ENCODE measurements at regions not wholly inside any gene's neighbourhood (a gene's known extent, or its start where the extent isn't known, plus 50 kb on each side); places are given as distances from the start of the nearest gene placed in this dataset.
"Not testable (repeated sequence)": the region's sequence is repeated elsewhere in the genome, so short reads cannot be mapped to it uniquely, and the experiment has no call there.

GRCh38 chr10:80952436-80952835, 414.7 kb downstream of the SH2D4B start:
- intact Hi-C loops (cut with DNase I; ENCODE audit: low total_unique reads): no loop called here
- Histone ChIP-seq H3K4me3 (no peak overlapping the region), H3K4me1 (no peaks in the 10 kb centered on the region), H3K9me3 (no peaks in the 10 kb centered on the region), H3K27ac (no peak overlapping the region), H3K27me3 (no peaks in the 10 kb centered on the region), H3K36me3 (no peaks in the 10 kb centered on the region)
- TF ChIP-seq POLR2A (IDR thresholded peaks at IDR 0.05) (no peak), CTCF (IDR thresholded peaks at IDR 0.05) (no peak), POLR2AphosphoS5 (IDR thresholded peaks at IDR 0.05) (no peak)
- DNase-seq (ENCODE audit: low spot score in 2 of 2): no peak

- Histone ChIP-seq H3K9me3 (no peaks in the 10 kb centered on the region), H3K36me3 (no peaks in the 10 kb centered on the region), H3K27me3 (no peaks in the 10 kb centered on the region), H3K4me3 (no peak overlapping the region), H3K27ac (no peak overlapping the region), H3K4me1 (no peaks in the 10 kb centered on the region)
- intact Hi-C loops (cut with DNase I; ENCODE audit: low total_unique reads): no loop called here
- DNase-seq (ENCODE audit: low spot score in 2 of 2): no peak
- TF ChIP-seq POLR2A (IDR thresholded peaks at IDR 0.05): no peak
- TF ChIP-seq CTCF (IDR thresholded peaks at IDR 0.05): no peak
- no peak for TF ChIP-seq POLR2AphosphoS5 (IDR thresholded peaks at IDR 0.05)
Observed at GRCh38 chr10:80957161-80957560, 419.5 kb downstream of the SH2D4B start.

- DNase-seq (ENCODE audit: low spot score in 2 of 2): no peak
- Histone ChIP-seq H3K36me3 (no peaks in the 10 kb centered on the region), H3K4me3 (no peak overlapping the region), H3K4me1 (no peaks in the 10 kb centered on the region), H3K9me3 (no peaks in the 10 kb centered on the region), H3K27me3 (no peaks in the 10 kb centered on the region), H3K27ac (no peak overlapping the region)
- TF ChIP-seq CTCF (IDR thresholded peaks at IDR 0.05) (no peak), POLR2AphosphoS5 (IDR thresholded peaks at IDR 0.05) (no peak), POLR2A (IDR thresholded peaks at IDR 0.05) (no peak)
- intact Hi-C loops (cut with DNase I; ENCODE audit: low total_unique reads): no loop called here
Observed at GRCh38 chr10:80964179-80964578, 426.5 kb downstream of the SH2D4B start.

- Histone ChIP-seq H3K9me3 (no peaks in the 10 kb centered on the region), H3K27ac (no peak overlapping the region), H3K36me3 (no peaks in the 10 kb centered on the region), H3K27me3 (no peaks in the 10 kb centered on the region), H3K4me1 (no peaks in the 10 kb centered on the region), H3K4me3 (no peak overlapping the region)
- DNase-seq (ENCODE audit: low spot score in 2 of 2): no peak
- intact Hi-C loops (cut with DNase I; ENCODE audit: low total_unique reads): no loop called here
- TF ChIP-seq POLR2AphosphoS5 (IDR thresholded peaks at IDR 0.05): no peak
- no peak for TF ChIP-seq POLR2A (IDR thresholded peaks at IDR 0.05)
- TF ChIP-seq CTCF (IDR thresholded peaks at IDR 0.05): no peak
Observed at GRCh38 chr10:80964955-80965614, 427.4 kb downstream of the SH2D4B start.

GRCh38 chr10:80966326-80966986, 428.8 kb downstream of the SH2D4B start:
- no peaks in the 10 kb centered on the region for H3K4me1 ChIP-seq
- H3K36me3 ChIP-seq: no peaks in the 10 kb centered on the region
- no peak for DNase-seq (ENCODE audit: low spot score in 2 of 2)
- no peak overlapping the region for H3K4me3 ChIP-seq
- intact Hi-C loops (cut with DNase I; ENCODE audit: low total_unique reads): no loop called here
- peak overlapping the region in 1 of 2 donors; percentile 40 for H3K27ac ChIP-seq
- TF ChIP-seq POLR2A (IDR thresholded peaks at IDR 0.05) (no peak), CTCF (IDR thresholded peaks at IDR 0.05) (no peak), POLR2AphosphoS5 (IDR thresholded peaks at IDR 0.05) (no peak)
- no peaks in the 10 kb centered on the region for H3K27me3 ChIP-seq
- no peaks in the 10 kb centered on the region for H3K9me3 ChIP-seq

GRCh38 chr10:80967357-80967756, 429.7 kb downstream of the SH2D4B start:
- H3K4me1 ChIP-seq; H3K9me3 ChIP-seq; H3K27me3 ChIP-seq; intact Hi-C loops (cut with DNase I; ENCODE audit: low total_unique reads); DNase-seq (ENCODE audit: low spot score in 2 of 2); H3K4me3 ChIP-seq; H3K36me3 ChIP-seq: not testable (repeated sequence)
- peak overlapping the region in 1 of 2 donors; percentile 40 for H3K27ac ChIP-seq

Measured in breast epithelium (tissue), 4 donors.